ENCODE measurements at regions not wholly inside any gene's neighbourhood (a gene's known extent, or its start where the extent isn't known, plus 50 kb on each side); places are given as distances from the start of the nearest gene placed in this dataset.

DNA sequence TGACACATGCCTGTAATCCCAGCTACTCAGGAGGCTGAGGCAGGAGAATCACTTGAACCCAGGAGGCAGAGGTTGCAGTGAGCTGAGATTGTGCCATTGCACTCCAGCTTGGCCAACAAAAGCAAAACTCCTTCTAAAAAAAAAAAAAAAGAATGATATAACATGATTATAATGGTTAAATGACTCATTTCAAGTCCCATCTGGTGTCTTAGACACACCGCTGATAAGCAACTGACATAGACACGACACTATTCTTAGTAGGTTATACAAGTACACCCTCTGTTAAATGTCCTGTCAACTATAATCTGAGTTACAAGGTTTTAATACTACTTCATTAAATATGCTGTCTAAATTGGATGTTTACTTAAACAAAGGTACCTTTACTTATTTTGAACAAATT, 405.3 kb upstream of the CLINT1 start (continued):
- TF ChIP-seq ZNF281 (CRISPR knock-in tag; IDR thresholded peaks at IDR 0.05; ENCODE audit: borderline replicate concordance) (no peak), ZNF7 (CRISPR knock-in tag; IDR thresholded peaks at IDR 0.05) (no peak), ZNF607 (CRISPR knock-in tag; IDR thresholded peaks at IDR 0.05; ENCODE audit: borderline replicate concordance) (no peak), MAZ (IDR thresholded peaks at IDR 0.05; ENCODE audit: borderline replicate concordance, low read depth, low read length) (no peak), MAZ (CRISPR knock-in tag; IDR thresholded peaks at IDR 0.05; ENCODE audit: low read depth) (no peak), ZNF468 (CRISPR knock-in tag; IDR thresholded peaks at IDR 0.05) (no peak), ZNF644 (CRISPR knock-in tag; IDR thresholded peaks at IDR 0.05; ENCODE audit: low read depth) (no peak)
- TF ChIP-seq, protein P1, sequence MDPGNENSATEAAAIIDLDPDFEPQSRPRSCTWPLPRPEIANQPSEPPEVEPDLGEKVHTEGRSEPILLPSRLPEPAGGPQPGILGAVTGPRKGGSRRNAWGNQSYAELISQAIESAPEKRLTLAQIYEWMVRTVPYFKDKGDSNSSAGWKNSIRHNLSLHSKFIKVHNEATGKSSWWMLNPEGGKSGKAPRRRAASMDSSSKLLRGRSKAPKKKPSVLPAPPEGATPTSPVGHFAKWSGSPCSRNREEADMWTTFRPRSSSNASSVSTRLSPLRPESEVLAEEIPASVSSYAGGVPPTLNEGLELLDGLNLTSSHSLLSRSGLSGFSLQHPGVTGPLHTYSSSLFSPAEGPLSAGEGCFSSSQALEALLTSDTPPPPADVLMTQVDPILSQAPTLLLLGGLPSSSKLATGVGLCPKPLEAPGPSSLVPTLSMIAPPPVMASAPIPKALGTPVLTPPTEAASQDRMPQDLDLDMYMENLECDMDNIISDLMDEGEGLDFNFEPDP (CRISPR knock-in tag; conservative IDR thresholded peaks at IDR 0.05) = no peak

- FAIRE-seq = no peak
- Histone ChIP-seq H3K9ac (ENCODE audit: insufficient read depth, low read depth, low read length) (no peak overlapping the region), H3K4me2 (ENCODE audit: low read depth, low read length) (no peak overlapping the region), H4K20me1 (ENCODE audit: insufficient read depth, low read length) (no peaks in the 10 kb centered on the region), H2AFZ (ENCODE audit: low read length) (no peak overlapping the region), H3K4me3 (replicated peaks in 1 of 3; ENCODE audit: insufficient read depth in 1 of 3, low read depth in 2 of 3, low read length in 3 of 3) (no peak overlapping the region), H3K9me3 (ENCODE audit: low read length) (no peaks in the 10 kb centered on the region), H3K4me1 (ENCODE audit: insufficient read depth, low read length) (no peaks in the 10 kb centered on the region), H3K79me2 (ENCODE audit: insufficient read depth, low read length) (no peaks in the 10 kb centered on the region), H3K36me3 (replicated peaks in 1 of 2; ENCODE audit: control insufficient read depth in 1 of 2, insufficient read depth in 2 of 2, low read length in 2 of 2) (no peaks in the 10 kb centered on the region), H3K27ac (ENCODE audit: extremely low read length, insufficient read depth, low read length) (no peak overlapping the region), H3K27me3 (ENCODE audit: control insufficient read depth in 1 of 2, insufficient read depth in 2 of 2, low read length in 2 of 2) (no peaks in the 10 kb centered on the region)
- in situ Hi-C loops (cut with HindIII; ENCODE audit: extremely low pct_ligation_motif_present, low pct_unique_long_range_greater_than_20kb) = no loop called here
- POLR2A ChIA-PET = no interaction called here
- CTCF ChIA-PET (ENCODE audit: low intra/inter-chr PET ratio, low total read pairs) = no interaction called here
- DNase-seq (ENCODE audit: low spot score) = no peak
- no peak for ATAC-seq
- WGBS (ENCODE audit: low lambda C conversion rate) = 0% methylated on average over 3 of the region's 3 CpGs
- intact Hi-C loops (cut with micrococcal nuclease; ENCODE audit: unreplicated experiment) = no loop called here
- BruUV-seq (replicated peaks) = no TSS peak
- no peak for TF ChIP-seq ZNF704 (CRISPR knock-in tag; IDR thresholded peaks at IDR 0.05; ENCODE audit: borderline replicate concordance)
- TF ChIP-seq, protein P2, sequence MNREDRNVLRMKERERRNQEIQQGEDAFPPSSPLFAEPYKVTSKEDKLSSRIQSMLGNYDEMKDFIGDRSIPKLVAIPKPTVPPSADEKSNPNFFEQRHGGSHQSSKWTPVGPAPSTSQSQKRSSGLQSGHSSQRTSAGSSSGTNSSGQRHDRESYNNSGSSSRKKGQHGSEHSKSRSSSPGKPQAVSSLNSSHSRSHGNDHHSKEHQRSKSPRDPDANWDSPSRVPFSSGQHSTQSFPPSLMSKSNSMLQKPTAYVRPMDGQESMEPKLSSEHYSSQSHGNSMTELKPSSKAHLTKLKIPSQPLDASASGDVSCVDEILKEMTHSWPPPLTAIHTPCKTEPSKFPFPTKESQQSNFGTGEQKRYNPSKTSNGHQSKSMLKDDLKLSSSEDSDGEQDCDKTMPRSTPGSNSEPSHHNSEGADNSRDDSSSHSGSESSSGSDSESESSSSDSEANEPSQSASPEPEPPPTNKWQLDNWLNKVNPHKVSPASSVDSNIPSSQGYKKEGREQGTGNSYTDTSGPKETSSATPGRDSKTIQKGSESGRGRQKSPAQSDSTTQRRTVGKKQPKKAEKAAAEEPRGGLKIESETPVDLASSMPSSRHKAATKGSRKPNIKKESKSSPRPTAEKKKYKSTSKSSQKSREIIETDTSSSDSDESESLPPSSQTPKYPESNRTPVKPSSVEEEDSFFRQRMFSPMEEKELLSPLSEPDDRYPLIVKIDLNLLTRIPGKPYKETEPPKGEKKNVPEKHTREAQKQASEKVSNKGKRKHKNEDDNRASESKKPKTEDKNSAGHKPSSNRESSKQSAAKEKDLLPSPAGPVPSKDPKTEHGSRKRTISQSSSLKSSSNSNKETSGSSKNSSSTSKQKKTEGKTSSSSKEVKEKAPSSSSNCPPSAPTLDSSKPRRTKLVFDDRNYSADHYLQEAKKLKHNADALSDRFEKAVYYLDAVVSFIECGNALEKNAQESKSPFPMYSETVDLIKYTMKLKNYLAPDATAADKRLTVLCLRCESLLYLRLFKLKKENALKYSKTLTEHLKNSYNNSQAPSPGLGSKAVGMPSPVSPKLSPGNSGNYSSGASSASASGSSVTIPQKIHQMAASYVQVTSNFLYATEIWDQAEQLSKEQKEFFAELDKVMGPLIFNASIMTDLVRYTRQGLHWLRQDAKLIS (CRISPR knock-in tag; IDR thresholded peaks at IDR 0.05) = no peak
- no peak for TF ChIP-seq RFXANK (CRISPR knock-in tag; IDR thresholded peaks at IDR 0.05)
- no peak for TF ChIP-seq CENPT (CRISPR knock-in tag; IDR thresholded peaks at IDR 0.05; ENCODE audit: low read depth)
- TF ChIP-seq KAT8 (CRISPR knock-in tag; IDR thresholded peaks at IDR 0.05) = no peak
- TF ChIP-seq HMGA1 (CRISPR knock-in tag; conservative IDR thresholded peaks at IDR 0.05) = no peak
These were observed 402.9 kb upstream of the CLINT1 start for GRCh38 chr5:158261674-158262367.
